IMR-90 (cell line): ENCODE measurements at regions not wholly inside any gene's neighbourhood (a gene's known extent, or its start where the extent isn't known, plus 50 kb on each side); places are given as distances from the start of the nearest gene placed in this dataset.

ENCODE experiments used
- ATAC-seq: fragments of 200-7000 bp; cut with Tn5 transposase; 2 replicates; pipeline ENCODE4 v1.9.1; 2020; ENCODE audit warnings: low read depth, mild to moderate bottlenecking, moderate library complexity
- BruUV-seq: library from RNA; stranded (reverse); fragments of 400-500 nt; replicated peaks from 2 replicates; lab custom pipeline; 2021; lab: Mats Ljungman, UMichigan
- CTCF ChIA-PET: fragments of 300-600 bp; formaldehyde crosslinking; extraction: SDS; loops from one replicate; lab custom pipeline; 2021; ENCODE audit warnings: antibody characterized with exemption; lab: Yijun Ruan, JAX
- POLR2A ChIA-PET: fragments of 300-600 bp; sonication (Branson Sonifier 250); formaldehyde crosslinking; loops from one replicate; lab custom pipeline; 2022; ENCODE audit warnings: antibody characterized with exemption; ENCODE audit not compliant: unreplicated experiment; lab: Charles Lee
- DNase-seq: peaks from one replicate; pipeline ENCODE4 v3.0.0; 2013
- H2AFZ ChIP-seq: replicated peaks from 2 replicates; pipeline ENCODE3; 2013; ENCODE audit warnings: low read length, mild to moderate bottlenecking; ENCODE audit not compliant: poor library complexity
- H2AK5ac ChIP-seq: 2 replicates; pipeline ENCODE4 v1.6.1; 2013; ENCODE audit warnings: low read depth, low read length, inconsistent platforms
- H2AK9ac ChIP-seq: replicated peaks from 2 replicates; pipeline ENCODE3; 2013; ENCODE audit warnings: mild to moderate bottlenecking, low read depth, low read length, moderate library complexity; ENCODE audit not compliant: poor library complexity
- H2BK120ac ChIP-seq: 2 replicates; pipeline ENCODE4 v1.6.1; 2013; ENCODE audit warnings: low read depth, low read length, inconsistent platforms
- H2BK15ac ChIP-seq: 3 replicates; pipeline ENCODE4 v1.6.1; 2013; ENCODE audit warnings: low read depth, low read length, inconsistent platforms
- H2BK20ac ChIP-seq: 2 replicates; pipeline ENCODE4 v1.6.1; 2013; ENCODE audit warnings: low read depth, mild to moderate bottlenecking, inconsistent platforms, low read length, moderate library complexity
- H2BK5ac ChIP-seq: 2 replicates; pipeline ENCODE4 v1.6.1; 2013; ENCODE audit warnings: mild to moderate bottlenecking, low read depth, low read length, inconsistent platforms; ENCODE audit not compliant: poor library complexity, severe bottlenecking
- H3K14ac ChIP-seq: replicated peaks from 2 replicates; pipeline ENCODE4 v1.6.1; 2013; ENCODE audit warnings: low read depth, low read length, inconsistent platforms
- H3K18ac ChIP-seq: 2 replicates; pipeline ENCODE4 v1.6.1; 2013; ENCODE audit warnings: low read depth, low read length, control low read depth
- H3K23ac ChIP-seq: 2 replicates; pipeline ENCODE4 v1.6.1; 2013; ENCODE audit warnings: low read depth, low read length, inconsistent platforms
- H3K27ac ChIP-seq: 2 replicates; pipeline ENCODE4 v1.5.1; 2013; ENCODE audit warnings: mild to moderate bottlenecking, control low read depth, low read length; ENCODE audit not compliant: insufficient read depth
- H3K27me3 ChIP-seq: 2 replicates; pipeline ENCODE4 v1.6.1; 2013; ENCODE audit warnings: low read length; ENCODE audit not compliant: control insufficient read depth, insufficient read depth
- H3K36me3 ChIP-seq: 2 replicates; pipeline ENCODE4 v1.6.1; 2013; ENCODE audit warnings: low read length, mixed read lengths; ENCODE audit not compliant: control insufficient read depth, insufficient read depth
- H3K4ac ChIP-seq: 2 replicates; pipeline ENCODE4 v1.6.1; 2013; ENCODE audit warnings: low read depth, low read length, inconsistent platforms
- H3K4me1 ChIP-seq: 2 replicates; pipeline ENCODE4 v1.6.1; 2013; ENCODE audit warnings: low read length, mixed read lengths; ENCODE audit not compliant: control insufficient read depth, insufficient read depth
- H3K4me2 ChIP-seq: 2 replicates; pipeline ENCODE4 v1.6.1; 2013; ENCODE audit warnings: low read depth, mild to moderate bottlenecking, control low read depth, low read length, moderate library complexity
- H3K4me3 ChIP-seq: 2 replicates; pipeline ENCODE4 v1.5.1; 2013; ENCODE audit warnings: low read depth, mild to moderate bottlenecking, control low read depth, low read length, moderate library complexity; ENCODE audit not compliant: insufficient read depth
- H3K56ac ChIP-seq: 2 replicates; pipeline ENCODE4 v1.6.1; 2013; ENCODE audit warnings: low read length, inconsistent platforms; ENCODE audit not compliant: insufficient read depth; ENCODE audit errors: extremely low read depth
- H3K79me1 ChIP-seq, 2 experiments: 2 replicates each; pipeline ENCODE4 v1.6.1; 2013; ENCODE audit warnings: low read length in 2 of 2, inconsistent platforms in 1 of 2, low read depth in 1 of 2
- H3K9ac ChIP-seq: 2 replicates; pipeline ENCODE4 v1.6.1; 2013; ENCODE audit warnings: low read depth, low read length, control low read depth
- H3K9me1 ChIP-seq: 2 replicates; pipeline ENCODE4 v1.6.1; 2013; ENCODE audit warnings: low read length, inconsistent platforms; ENCODE audit not compliant: insufficient read depth
- H3K9me3 ChIP-seq: 2 replicates; pipeline ENCODE4 v1.6.1; 2013; ENCODE audit warnings: low read length; ENCODE audit not compliant: control insufficient read depth, insufficient read depth
- H4K20me1 ChIP-seq: 2 replicates; pipeline ENCODE4 v1.6.1; 2013; ENCODE audit warnings: low read length, inconsistent platforms; ENCODE audit not compliant: insufficient read depth
- H4K5ac ChIP-seq: 2 replicates; pipeline ENCODE4 v1.6.1; 2013; ENCODE audit warnings: mild to moderate bottlenecking, low read depth, low read length, control low read depth
- H4K8ac ChIP-seq, 2 experiments: 2 replicates each; pipeline ENCODE4 v1.6.1; 2013; ENCODE audit warnings: low read depth in 2 of 2, low read length in 2 of 2, control low read depth in 1 of 2, inconsistent platforms in 1 of 2
- H4K91ac ChIP-seq: 2 replicates; pipeline ENCODE4 v1.6.1; 2013; ENCODE audit warnings: low read depth, low read length, inconsistent platforms; ENCODE audit not compliant: insufficient read depth
- BHLHE40 ChIP-seq: fragments of 150-350 bp; IDR thresholded peaks from 2 replicates; pipeline ENCODE4 v1.6.1; 2016; ENCODE audit warnings: mild to moderate bottlenecking, low read depth, low read length
- CHD1 ChIP-seq: IDR thresholded peaks from 2 replicates; pipeline ENCODE4 v1.6.1; 2012; ENCODE audit warnings: low read depth, low read length, improper control_type of control experiment
- FOS ChIP-seq: fragments of 150-350 bp; IDR thresholded peaks from 2 replicates; pipeline ENCODE4 v1.6.1; 2016; ENCODE audit warnings: low read depth, low read length
- MAFK ChIP-seq: IDR thresholded peaks from 2 replicates; pipeline ENCODE4 v1.6.1; 2012; ENCODE audit warnings: low read depth, low read length, improper control_type of control experiment
- MAZ ChIP-seq: IDR thresholded peaks from 2 replicates; pipeline ENCODE4 v1.6.1; 2012; ENCODE audit warnings: low read depth, mild to moderate bottlenecking, low read length, improper control_type of control experiment, moderate library complexity, borderline replicate concordance
- MXI1 ChIP-seq: IDR thresholded peaks from 2 replicates; pipeline ENCODE4 v1.6.1; 2012; ENCODE audit warnings: low read depth, mild to moderate bottlenecking, low read length, moderate library complexity, borderline replicate concordance
- NFE2L2 ChIP-seq: fragments of 150-350 bp; IDR thresholded peaks from 2 replicates; pipeline ENCODE4 v1.6.1; 2016; ENCODE audit warnings: low read depth, mild to moderate bottlenecking, low read length
- POLR2A ChIP-seq: IDR thresholded peaks from 2 replicates; pipeline ENCODE4 v1.6.1; 2012; ENCODE audit warnings: mild to moderate bottlenecking, low read depth, low read length
- RCOR1 ChIP-seq: IDR thresholded peaks from 2 replicates; pipeline ENCODE4 v1.6.1; 2012; ENCODE audit warnings: mild to moderate bottlenecking, low read length, improper control_type of control experiment; ENCODE audit not compliant: insufficient replicate concordance
- SMC3 ChIP-seq: fragments of 150-350 bp; IDR thresholded peaks from 2 replicates; pipeline ENCODE4 v1.6.1; 2016; ENCODE audit warnings: low read depth, mild to moderate bottlenecking, antibody characterized with exemption, low read length, moderate library complexity
- WGBS, 2 experiments: methylation state at CpG; one replicate each; pipeline versions ENCODE4 v1.1.5 to v1.1.7; 2013; ENCODE audit warnings: missing lambda C conversion rate in 2 of 2; ENCODE audit not compliant: insufficient read length in 1 of 2; ENCODE audit errors: extremely low coverage in 2 of 2; 5-methylcytosine and 5-hydroxymethylcytosine counted together
- dilution Hi-C: fragments of 300-500 bp; cut with HindIII; formaldehyde crosslinking; loops from one replicate; pipeline ENCODE4 v1.14.3; 2018; ENCODE audit warnings: low sequenced_read_pairs; ENCODE audit not compliant: unreplicated experiment
- in situ Hi-C: fragments of 300-500 bp; cut with MboI; formaldehyde crosslinking; loops from 3 replicates; pipeline ENCODE4 v1.14.3; 2019; ENCODE audit warnings: low sequenced_read_pairs, inconsistent platforms, mixed read lengths
- intact Hi-C: fragments of 100-400 bp; cut with micrococcal nuclease; formaldehyde crosslinking; loops from 2 replicates; pipeline ENCODE4 v1.10.0; 2022
- TF ChIP-seq, protein P1 (sequence below): conservative IDR thresholded peaks from 2 replicates; pipeline ENCODE4 v1.5.1; 2012; ENCODE audit warnings: mild to moderate bottlenecking, low read depth, low read length, improper control_type of control experiment
- TF ChIP-seq, protein P2 (sequence below): fragments of 150-350 bp; IDR thresholded peaks from 2 replicates; pipeline ENCODE4 v1.6.1; 2016; ENCODE audit warnings: low read depth, mild to moderate bottlenecking, low read length, moderate library complexity, borderline replicate concordance
- TF ChIP-seq, protein P3 (sequence below): fragments of 150-350 bp; IDR thresholded peaks from 2 replicates; pipeline ENCODE4 v1.6.1; 2017; ENCODE audit warnings: mild to moderate bottlenecking, antibody characterized with exemption, low read length, low read depth

DNA sequence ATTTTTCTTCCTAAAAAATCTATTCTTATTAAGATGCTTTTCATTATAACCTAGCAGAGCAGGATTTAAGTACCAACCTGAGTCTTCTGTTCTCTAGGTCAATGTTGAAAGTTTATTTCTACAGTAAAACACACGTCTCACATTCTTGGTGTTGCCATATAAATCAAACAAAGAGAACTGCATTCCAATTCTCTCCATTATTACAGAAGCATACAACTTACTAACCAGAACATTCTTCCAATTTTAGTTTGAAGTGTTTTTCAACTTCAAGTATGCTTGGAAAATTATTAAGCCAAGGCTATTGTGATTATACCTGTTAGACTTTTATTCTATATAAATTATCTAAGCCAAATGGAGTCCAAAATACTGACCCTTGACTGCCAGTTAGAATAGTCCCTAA, 110.4 kb upstream of the PMFBP1 start:
- Histone ChIP-seq H3K23ac (no peak overlapping the region), H3K18ac (no peak overlapping the region), H2AK9ac (no peak overlapping the region), H3K27ac (no peak overlapping the region), H3K4me1 (peaks cover 2% of the 10 kb centered on the region), H2BK120ac (no peak overlapping the region), H2BK5ac (no peak overlapping the region), H3K56ac (no peak overlapping the region), H3K4me3 (no peak overlapping the region), H3K9me1 (no peaks in the 10 kb centered on the region), H4K8ac (no peak overlapping the region), H3K9me3 (no peaks in the 10 kb centered on the region), H2AFZ (no peak overlapping the region), H3K4ac (no peak overlapping the region), H4K5ac (no peak overlapping the region), H3K79me1 (no peaks in the 10 kb centered on the region), H2BK15ac (no peak overlapping the region), H2BK20ac (no peak overlapping the region), H3K4me2 (no peak overlapping the region), H4K91ac (no peak overlapping the region), H4K20me1 (no peaks in the 10 kb centered on the region), H3K36me3 (no peaks in the 10 kb centered on the region), H2AK5ac (no peak overlapping the region), H3K14ac (no peak overlapping the region), H3K27me3 (no peaks in the 10 kb centered on the region), H3K9ac (no peak overlapping the region)
- TF ChIP-seq FOS (no peak), NFE2L2 (no peak), MAFK (no peak), CHD1 (no peak), POLR2A (no peak), MXI1 (no peak), BHLHE40 (no peak), RCOR1 (no peak), MAZ (no peak), SMC3 (no peak)
- TF ChIP-seq, protein P1, sequence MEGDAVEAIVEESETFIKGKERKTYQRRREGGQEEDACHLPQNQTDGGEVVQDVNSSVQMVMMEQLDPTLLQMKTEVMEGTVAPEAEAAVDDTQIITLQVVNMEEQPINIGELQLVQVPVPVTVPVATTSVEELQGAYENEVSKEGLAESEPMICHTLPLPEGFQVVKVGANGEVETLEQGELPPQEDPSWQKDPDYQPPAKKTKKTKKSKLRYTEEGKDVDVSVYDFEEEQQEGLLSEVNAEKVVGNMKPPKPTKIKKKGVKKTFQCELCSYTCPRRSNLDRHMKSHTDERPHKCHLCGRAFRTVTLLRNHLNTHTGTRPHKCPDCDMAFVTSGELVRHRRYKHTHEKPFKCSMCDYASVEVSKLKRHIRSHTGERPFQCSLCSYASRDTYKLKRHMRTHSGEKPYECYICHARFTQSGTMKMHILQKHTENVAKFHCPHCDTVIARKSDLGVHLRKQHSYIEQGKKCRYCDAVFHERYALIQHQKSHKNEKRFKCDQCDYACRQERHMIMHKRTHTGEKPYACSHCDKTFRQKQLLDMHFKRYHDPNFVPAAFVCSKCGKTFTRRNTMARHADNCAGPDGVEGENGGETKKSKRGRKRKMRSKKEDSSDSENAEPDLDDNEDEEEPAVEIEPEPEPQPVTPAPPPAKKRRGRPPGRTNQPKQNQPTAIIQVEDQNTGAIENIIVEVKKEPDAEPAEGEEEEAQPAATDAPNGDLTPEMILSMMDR, result no peak
- TF ChIP-seq, protein P2, sequence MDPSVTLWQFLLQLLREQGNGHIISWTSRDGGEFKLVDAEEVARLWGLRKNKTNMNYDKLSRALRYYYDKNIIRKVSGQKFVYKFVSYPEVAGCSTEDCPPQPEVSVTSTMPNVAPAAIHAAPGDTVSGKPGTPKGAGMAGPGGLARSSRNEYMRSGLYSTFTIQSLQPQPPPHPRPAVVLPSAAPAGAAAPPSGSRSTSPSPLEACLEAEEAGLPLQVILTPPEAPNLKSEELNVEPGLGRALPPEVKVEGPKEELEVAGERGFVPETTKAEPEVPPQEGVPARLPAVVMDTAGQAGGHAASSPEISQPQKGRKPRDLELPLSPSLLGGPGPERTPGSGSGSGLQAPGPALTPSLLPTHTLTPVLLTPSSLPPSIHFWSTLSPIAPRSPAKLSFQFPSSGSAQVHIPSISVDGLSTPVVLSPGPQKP, result no peak
- TF ChIP-seq, protein P3, sequence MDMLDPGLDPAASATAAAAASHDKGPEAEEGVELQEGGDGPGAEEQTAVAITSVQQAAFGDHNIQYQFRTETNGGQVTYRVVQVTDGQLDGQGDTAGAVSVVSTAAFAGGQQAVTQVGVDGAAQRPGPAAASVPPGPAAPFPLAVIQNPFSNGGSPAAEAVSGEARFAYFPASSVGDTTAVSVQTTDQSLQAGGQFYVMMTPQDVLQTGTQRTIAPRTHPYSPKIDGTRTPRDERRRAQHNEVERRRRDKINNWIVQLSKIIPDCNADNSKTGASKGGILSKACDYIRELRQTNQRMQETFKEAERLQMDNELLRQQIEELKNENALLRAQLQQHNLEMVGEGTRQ, result no peak
- no CpG with 5 or more reads among the region's 1 CpG for WGBS, 2 experiments
- dilution Hi-C loops, result no loop called here
- DNase-seq (no peak), ATAC-seq (no peak)
- no TSS peak for BruUV-seq
- in situ Hi-C loops, result no loop called here
- ChIA-PET POLR2A (no interaction called here), CTCF (no interaction called here)
- intact Hi-C loops, result no loop called here
